ENCODE measurements at regions not wholly inside any gene's neighbourhood (a gene's known extent, or its start where the extent isn't known, plus 50 kb on each side); places are given as distances from the start of the nearest gene placed in this dataset.
"Not testable (repeated sequence)": the region's sequence is repeated elsewhere in the genome, so short reads cannot be mapped to it uniquely, and the experiment has no call there.

- ChIA-PET CTCF (no interaction called here), POLR2A (ENCODE audit: unreplicated experiment) (no interaction called here)
- Histone ChIP-seq H3K4me3 (no peak overlapping the region), H2AFZ (no peak overlapping the region), H3F3A (ENCODE audit: insufficient read depth, low read depth) (no peaks in the 10 kb centered on the region), H3K9me2 (ENCODE audit: insufficient read depth) (no peaks in the 10 kb centered on the region; the same call in 1 of the 2 replicates), H3K36me3 (ENCODE audit: low read depth) (no peaks in the 10 kb centered on the region), H3K27me3 (ENCODE audit: insufficient read depth, low read depth) (no peaks in the 10 kb centered on the region), H3K79me2 (ENCODE audit: low read depth) (no peaks in the 10 kb centered on the region), H3K4me2 (no peak overlapping the region), H3K9me3 (ENCODE audit: insufficient read depth, low read depth) (0 out of 2 replicates have a peak, but pooled peaks cover 4% of the 10 kb centered on the region), H3K27ac (peak overlapping the region; percentile 30; the same call in 1 of the 2 replicates), H4K20me1 (ENCODE audit: insufficient read depth) (no peaks in the 10 kb centered on the region), H3K4me1 (replicated peaks; ENCODE audit: insufficient read depth) (peaks cover 21% of the 10 kb centered on the region)
- BruUV-seq (replicated peaks), result no TSS peak
- TF ChIP-seq CTCF (conservative IDR thresholded peaks at IDR 0.05), result no peak
- TF ChIP-seq EZH2 (IDR thresholded peaks at IDR 0.05; ENCODE audit: low read depth), result no peak
- DNase-seq, result no peak
- intact Hi-C loops (cut with micrococcal nuclease; ENCODE audit: unreplicated experiment), result no loop called here
Measured at GRCh38 chr12:85626784-85627171, 209.4 kb downstream of the RASSF9 start.

DNA sequence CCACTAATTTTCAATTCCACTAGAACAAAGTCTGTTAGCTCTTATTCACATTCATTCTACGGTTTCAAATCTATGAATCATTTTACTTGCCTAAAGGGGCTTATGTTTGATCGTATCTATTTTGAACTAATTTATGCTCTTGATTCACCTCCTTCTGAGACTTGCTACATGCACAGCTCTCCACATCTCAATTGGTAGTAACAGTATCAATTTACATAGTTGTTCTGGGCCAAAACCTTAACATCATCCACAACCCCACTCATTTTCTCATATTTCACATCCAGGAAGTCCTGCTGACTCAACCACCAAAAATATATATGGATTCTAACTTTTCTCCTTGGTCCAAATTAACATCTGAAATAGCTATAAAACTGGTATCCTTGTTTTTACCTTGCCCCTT lies 208.6 kb downstream of the RASSF9 start:
- Histone ChIP-seq H2AFZ (no peak overlapping the region), H3K79me2 (ENCODE audit: low read depth) (no peaks in the 10 kb centered on the region), H3F3A (ENCODE audit: insufficient read depth, low read depth) (no peaks in the 10 kb centered on the region), H3K9me3 (ENCODE audit: insufficient read depth, low read depth) (0 out of 2 replicates have a peak, but pooled peaks cover 4% of the 10 kb centered on the region), H3K27me3 (ENCODE audit: insufficient read depth, low read depth) (no peaks in the 10 kb centered on the region), H4K20me1 (ENCODE audit: insufficient read depth) (no peaks in the 10 kb centered on the region), H3K4me2 (no peak overlapping the region), H3K4me3 (no peak overlapping the region), H3K4me1 (replicated peaks; ENCODE audit: insufficient read depth) (peaks cover 21% of the 10 kb centered on the region), H3K9me2 (ENCODE audit: insufficient read depth) (no peaks in the 10 kb centered on the region; the same call in 1 of the 2 replicates), H3K27ac (no peak overlapping the region), H3K36me3 (ENCODE audit: low read depth) (no peaks in the 10 kb centered on the region)
- no peak for DNase-seq
- TF ChIP-seq EZH2 (IDR thresholded peaks at IDR 0.05; ENCODE audit: low read depth) (no peak), CTCF (conservative IDR thresholded peaks at IDR 0.05) (no peak)
- ChIA-PET CTCF (no interaction called here), POLR2A (ENCODE audit: unreplicated experiment) (interaction anchor here (0.6 kb wide), 1 partner anchor 15 kb away, joined by 3 read pairs; no protein-coding TSS in a partner anchor)
- BruUV-seq (replicated peaks), result no TSS peak
- intact Hi-C loops (cut with micrococcal nuclease; ENCODE audit: unreplicated experiment), result no loop called here

- H4K20me1 ChIP-seq (ENCODE audit: insufficient read depth); H2AFZ ChIP-seq; intact Hi-C loops (cut with micrococcal nuclease; ENCODE audit: unreplicated experiment); H3K27ac ChIP-seq; H3K79me2 ChIP-seq (ENCODE audit: low read depth); H3K27me3 ChIP-seq (ENCODE audit: insufficient read depth, low read depth); H3K9me2 ChIP-seq (ENCODE audit: insufficient read depth); H3K36me3 ChIP-seq (ENCODE audit: low read depth); BruUV-seq (replicated peaks); DNase-seq; H3K9me3 ChIP-seq (ENCODE audit: insufficient read depth, low read depth); H3K4me2 ChIP-seq; H3F3A ChIP-seq (ENCODE audit: insufficient read depth, low read depth); POLR2A ChIA-PET (ENCODE audit: unreplicated experiment); H3K4me3 ChIP-seq; CTCF ChIA-PET: not testable (repeated sequence)
- H3K4me1 ChIP-seq (replicated peaks; ENCODE audit: insufficient read depth), result peaks cover 21% of the 10 kb centered on the region
Measured at GRCh38 chr12:85628562-85628961, 207.6 kb downstream of the RASSF9 start.

GRCh38 chr12:85630851-85631250 lies 205.4 kb downstream of the RASSF9 start:
- CTCF ChIA-PET, result no interaction called here
- BruUV-seq (replicated peaks), result no TSS peak
- no peak for DNase-seq

More at GRCh38 chr12:85630851-85631250, 205.4 kb downstream of the RASSF9 start:
- H3K79me2 ChIP-seq (ENCODE audit: low read depth), result no peaks in the 10 kb centered on the region
- POLR2A ChIA-PET (ENCODE audit: unreplicated experiment), result no interaction called here
- no peaks in the 10 kb centered on the region for H3K36me3 ChIP-seq (ENCODE audit: low read depth)
- H3K4me2 ChIP-seq, result no peak overlapping the region
- no peaks in the 10 kb centered on the region; the same call in 1 of the 2 replicates for H3K9me2 ChIP-seq (ENCODE audit: insufficient read depth)
- intact Hi-C loops (cut with micrococcal nuclease; ENCODE audit: unreplicated experiment), result no loop called here
- H3K4me1 ChIP-seq (replicated peaks; ENCODE audit: insufficient read depth), result peaks cover 20% of the 10 kb centered on the region
- H3K9me3 ChIP-seq (ENCODE audit: insufficient read depth, low read depth), result no peaks in the 10 kb centered on the region
- H4K20me1 ChIP-seq (ENCODE audit: insufficient read depth), result no peaks in the 10 kb centered on the region
- no peak for TF ChIP-seq CTCF (conservative IDR thresholded peaks at IDR 0.05)
- no peak for TF ChIP-seq EZH2 (IDR thresholded peaks at IDR 0.05; ENCODE audit: low read depth)
- H3K27ac ChIP-seq, result no peak overlapping the region
- no peak overlapping the region for H2AFZ ChIP-seq
- no peak overlapping the region for H3K4me3 ChIP-seq
- no peaks in the 10 kb centered on the region for H3K27me3 ChIP-seq (ENCODE audit: insufficient read depth, low read depth)
- H3F3A ChIP-seq (ENCODE audit: insufficient read depth, low read depth), result no peaks in the 10 kb centered on the region

Data from PC-9 (cell line).